GM12864 (cell line): ENCODE measurements at regions not wholly inside any gene's neighbourhood (a gene's known extent, or its start where the extent isn't known, plus 50 kb on each side); places are given as distances from the start of the nearest gene placed in this dataset.

ENCODE experiments used
- DNase-seq: peaks from one replicate; pipeline ENCODE4 v3.0.0-alpha.2; 2011; ENCODE audit warnings: low read depth
- H3K4me3 ChIP-seq: 2 replicates; pipeline ENCODE4 v1.5.1; 2011; ENCODE audit warnings: mild to moderate bottlenecking, low read depth, low read length, control low read depth
- TF ChIP-seq, protein P1 (sequence below): IDR thresholded peaks from 2 replicates; pipeline ENCODE4 v1.5.1; 2011; ENCODE audit warnings: low read depth, mild to moderate bottlenecking, moderate library complexity, low read length, control low read depth, inconsistent platforms; ENCODE audit errors: missing control alignments

GRCh38 chr4:177968817-177969442 is 526.7 kb upstream of the AGA start:
- no peak for DNase-seq
- TF ChIP-seq, protein P1, sequence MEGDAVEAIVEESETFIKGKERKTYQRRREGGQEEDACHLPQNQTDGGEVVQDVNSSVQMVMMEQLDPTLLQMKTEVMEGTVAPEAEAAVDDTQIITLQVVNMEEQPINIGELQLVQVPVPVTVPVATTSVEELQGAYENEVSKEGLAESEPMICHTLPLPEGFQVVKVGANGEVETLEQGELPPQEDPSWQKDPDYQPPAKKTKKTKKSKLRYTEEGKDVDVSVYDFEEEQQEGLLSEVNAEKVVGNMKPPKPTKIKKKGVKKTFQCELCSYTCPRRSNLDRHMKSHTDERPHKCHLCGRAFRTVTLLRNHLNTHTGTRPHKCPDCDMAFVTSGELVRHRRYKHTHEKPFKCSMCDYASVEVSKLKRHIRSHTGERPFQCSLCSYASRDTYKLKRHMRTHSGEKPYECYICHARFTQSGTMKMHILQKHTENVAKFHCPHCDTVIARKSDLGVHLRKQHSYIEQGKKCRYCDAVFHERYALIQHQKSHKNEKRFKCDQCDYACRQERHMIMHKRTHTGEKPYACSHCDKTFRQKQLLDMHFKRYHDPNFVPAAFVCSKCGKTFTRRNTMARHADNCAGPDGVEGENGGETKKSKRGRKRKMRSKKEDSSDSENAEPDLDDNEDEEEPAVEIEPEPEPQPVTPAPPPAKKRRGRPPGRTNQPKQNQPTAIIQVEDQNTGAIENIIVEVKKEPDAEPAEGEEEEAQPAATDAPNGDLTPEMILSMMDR: no peak
- no peak overlapping the region for H3K4me3 ChIP-seq

DNA sequence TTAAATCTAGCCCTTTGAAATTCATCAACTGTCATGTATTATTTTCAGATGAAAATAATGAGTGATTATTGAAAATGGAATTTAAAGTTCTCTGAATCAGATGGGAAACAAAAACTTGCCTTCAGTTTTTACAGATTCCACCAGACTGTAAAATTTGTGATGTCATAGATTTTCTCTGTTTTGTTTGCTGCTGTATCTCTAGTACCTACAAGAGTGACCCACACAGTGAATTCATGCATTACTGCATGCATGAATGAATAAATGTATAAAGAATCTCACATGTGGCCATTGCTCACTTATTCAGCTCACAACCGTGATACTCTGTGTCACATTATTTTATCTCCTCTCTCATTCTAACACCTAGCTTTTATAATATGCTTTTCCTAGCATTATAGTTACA is 532.2 kb upstream of the AGA start:
- TF ChIP-seq, protein P1: no peak

GRCh38 chr4:177975315-177975987 is 533.2 kb upstream of the AGA start:
- no peak for DNase-seq
- no peak overlapping the region for H3K4me3 ChIP-seq
- TF ChIP-seq, protein P1: no peak

More for the DNA sequence above, 532.2 kb upstream of the AGA start:
- no peak overlapping the region for H3K4me3 ChIP-seq
- DNase-seq: no peak

GRCh38 chr4:177986236-177986635 is 544.0 kb upstream of the AGA start:
- H3K4me3 ChIP-seq: no peak overlapping the region
- no peak for DNase-seq
- TF ChIP-seq, protein P1: no peak

GRCh38 chr4:177987896-177988295 is 545.7 kb upstream of the AGA start:
- TF ChIP-seq, protein P1: no peak
- no peak overlapping the region for H3K4me3 ChIP-seq
- no peak for DNase-seq

GRCh38 chr4:177989503-177990201 is 547.4 kb upstream of the AGA start:
- no peak for DNase-seq
- H3K4me3 ChIP-seq: no peak overlapping the region
- TF ChIP-seq, protein P1: no peak
